Upper lobe of right lung (tissue), 1 donor: ENCODE measurements at regions not wholly inside any gene's neighbourhood (a gene's known extent, or its start where the extent isn't known, plus 50 kb on each side); places are given as distances from the start of the nearest gene placed in this dataset.
"Not testable (repeated sequence)": the region's sequence is repeated elsewhere in the genome, so short reads cannot be mapped to it uniquely, and the experiment has no call there.

ENCODE experiments used
- ATAC-seq: fragments of 200-7000 bp; cut with Tn5 transposase; one replicate; pipeline ENCODE4 v1.9.1; 2020; ENCODE audit warnings: mild to moderate bottlenecking, moderate library complexity
- DNase-seq: peaks from one replicate; pipeline ENCODE4 v3.0.0-alpha.2; 2020
- H3K27ac ChIP-seq: fragments of 200-600 bp; one replicate; pipeline ENCODE4 v1.8.0; 2022
- H3K27me3 ChIP-seq: fragments of 200-600 bp; one replicate; pipeline ENCODE4 v1.8.0; 2022; ENCODE audit warnings: mild to moderate bottlenecking
- H3K36me3 ChIP-seq: fragments of 200-600 bp; one replicate; pipeline ENCODE4 v1.8.0; 2022
- H3K4me1 ChIP-seq: fragments of 200-600 bp; one replicate; pipeline ENCODE4 v1.8.0; 2022
- H3K4me3 ChIP-seq: fragments of 200-600 bp; one replicate; pipeline ENCODE4 v1.8.0; 2022; ENCODE audit warnings: mild to moderate bottlenecking
- H3K9me3 ChIP-seq: fragments of 200-600 bp; one replicate; pipeline ENCODE4 v1.8.0; 2022
- CTCF ChIP-seq: fragments of 200-600 bp; IDR thresholded peaks from one replicate; pipeline ENCODE4 v1.8.0; 2022; ENCODE audit warnings: antibody characterized with exemption
- intact Hi-C: fragments of 100-400 bp; cut with DNase I; formaldehyde crosslinking; loops from one replicate; pipeline ENCODE4 v1.11.0; 2022
- donor health status: DM: no; HTN: yes; CAD: no; lungs with severe emphysema.

GRCh38 chr3:147157631-147158030, 248.7 kb downstream of the ZIC4 start:
- Histone ChIP-seq H3K4me3 (no peak overlapping the region), H3K9me3 (no peaks in the 10 kb centered on the region), H3K36me3 (no peaks in the 10 kb centered on the region), H3K27me3 (no peaks in the 10 kb centered on the region), H3K4me1 (no peaks in the 10 kb centered on the region), H3K27ac (no peak overlapping the region)
- DNase-seq (no peak), ATAC-seq (no peak)
- TF ChIP-seq CTCF: no peak
- intact Hi-C loops: no loop called here

GRCh38 chr3:147154988-147155387, 251.4 kb downstream of the ZIC4 start:
- H3K4me1 ChIP-seq, H3K4me3 ChIP-seq, ATAC-seq, H3K27ac ChIP-seq, H3K27me3 ChIP-seq, H3K9me3 ChIP-seq, DNase-seq, H3K36me3 ChIP-seq, intact Hi-C loops: not testable (repeated sequence)

- Histone ChIP-seq H3K27me3 (no peaks in the 10 kb centered on the region), H3K36me3 (no peaks in the 10 kb centered on the region), H3K4me3 (no peak overlapping the region), H3K9me3 (no peaks in the 10 kb centered on the region), H3K4me1 (no peaks in the 10 kb centered on the region), H3K27ac (no peak overlapping the region)
- ATAC-seq: peak; percentile 20
- no peak for TF ChIP-seq CTCF
- peak; percentile 50 for DNase-seq
- intact Hi-C loops: no loop called here
Measured at GRCh38 chr3:147153830-147154539, 252.4 kb downstream of the ZIC4 start.

GRCh38 chr3:147152476-147152875, 253.9 kb downstream of the ZIC4 start:
- intact Hi-C loops: no loop called here
- Histone ChIP-seq H3K9me3 (no peaks in the 10 kb centered on the region), H3K27ac (no peak overlapping the region), H3K27me3 (no peaks in the 10 kb centered on the region), H3K36me3 (no peaks in the 10 kb centered on the region), H3K4me1 (no peaks in the 10 kb centered on the region), H3K4me3 (no peak overlapping the region)
- TF ChIP-seq CTCF: no peak
- DNase-seq (no peak), ATAC-seq (no peak)

- intact Hi-C loops: no loop called here
- H3K9me3 ChIP-seq: no peaks in the 10 kb centered on the region
Measured at GRCh38 chr3:147141516-147142288, 264.6 kb downstream of the ZIC4 start.

More at GRCh38 chr3:147141516-147142288, 264.6 kb downstream of the ZIC4 start:
- TF ChIP-seq CTCF: no peak
- no peak overlapping the region for H3K27ac ChIP-seq
- ATAC-seq (no peak), DNase-seq (no peak)
- H3K4me3 ChIP-seq: no peak overlapping the region
- H3K4me1 ChIP-seq: no peaks in the 10 kb centered on the region
- no peaks in the 10 kb centered on the region for H3K36me3 ChIP-seq
- no peaks in the 10 kb centered on the region for H3K27me3 ChIP-seq
